Hematopoietic multipotent progenitor cell (in vitro differentiated cells): ENCODE measurements at regions not wholly inside any gene's neighbourhood (a gene's known extent, or its start where the extent isn't known, plus 50 kb on each side); places are given as distances from the start of the nearest gene placed in this dataset.

Experiments
- DNase-seq, 3 donors: peaks; one replicate each; pipeline ENCODE4 v3.0.0-alpha.2; 2011 to 2015; ENCODE audit warnings: low read depth in 2 of 3, low spot score in 2 of 3

DNA sequence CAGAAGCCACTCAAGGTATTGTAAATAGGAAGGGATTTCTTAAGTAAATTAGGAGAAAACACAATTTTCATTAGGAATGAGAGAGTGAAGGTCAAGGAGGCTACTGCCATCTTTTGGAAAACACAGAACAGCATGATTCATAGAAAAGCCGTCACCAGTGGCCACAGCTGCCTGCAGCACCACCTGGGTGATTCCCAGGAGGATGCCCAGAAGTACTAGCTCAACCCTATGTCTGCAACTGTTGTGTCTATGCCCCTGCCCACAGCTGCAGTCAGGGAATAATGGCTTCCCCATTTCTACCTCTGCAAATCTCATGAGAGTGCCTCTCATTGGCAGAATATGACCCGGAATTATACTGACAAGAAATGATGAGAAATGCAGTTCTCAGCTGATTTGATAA is 300.0 kb downstream of the IGSF11 start:
- DNase-seq, result no peak

DNA sequence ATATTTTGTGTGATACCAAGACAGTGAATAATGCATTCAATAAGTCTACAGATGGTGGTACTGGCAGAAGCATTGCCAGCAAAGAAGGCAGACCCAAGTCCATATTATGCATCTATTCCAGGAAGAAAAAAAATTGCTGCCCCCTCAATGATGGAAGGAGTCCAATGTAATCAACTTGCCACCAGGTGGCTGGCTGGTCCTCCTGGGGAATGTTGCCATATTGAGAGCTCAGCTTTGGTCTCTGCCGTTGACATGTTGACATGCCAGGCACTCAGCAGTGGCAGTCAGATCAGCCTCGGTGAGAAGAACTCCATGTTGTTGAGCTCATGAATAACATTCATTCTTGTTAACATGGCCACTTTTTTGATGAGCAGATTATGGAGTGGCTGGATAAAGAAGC is 298.5 kb downstream of the IGSF11 start:
- DNase-seq, result no peak

DNA sequence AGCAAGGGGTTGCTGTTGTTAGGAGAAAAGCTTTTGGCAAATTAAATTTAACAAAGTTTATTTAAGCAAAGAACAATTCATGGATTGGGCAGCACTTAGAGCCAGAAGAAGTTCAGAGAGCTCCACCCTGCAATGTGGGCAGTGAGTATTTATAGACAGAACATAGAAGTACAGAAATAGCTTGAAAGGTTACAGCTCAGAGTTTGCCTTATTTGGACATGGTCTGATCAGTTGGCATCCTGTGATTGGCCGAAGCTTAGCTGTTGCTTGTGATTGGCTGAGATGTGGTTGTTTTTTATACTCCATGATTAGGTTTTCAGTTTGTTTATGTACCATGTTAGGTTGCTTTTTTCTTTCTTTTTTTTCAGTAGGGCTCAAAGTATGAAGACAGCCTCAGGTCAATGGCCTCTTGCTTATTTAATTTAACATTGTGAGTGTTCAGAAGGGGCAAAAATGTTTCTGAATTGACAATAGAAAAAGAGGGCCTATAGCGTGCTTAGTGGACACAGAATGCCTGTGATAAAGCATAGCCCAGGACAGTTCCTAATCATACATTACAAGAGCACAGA is 293.8 kb downstream of the IGSF11 start:
- no peak for DNase-seq

DNA sequence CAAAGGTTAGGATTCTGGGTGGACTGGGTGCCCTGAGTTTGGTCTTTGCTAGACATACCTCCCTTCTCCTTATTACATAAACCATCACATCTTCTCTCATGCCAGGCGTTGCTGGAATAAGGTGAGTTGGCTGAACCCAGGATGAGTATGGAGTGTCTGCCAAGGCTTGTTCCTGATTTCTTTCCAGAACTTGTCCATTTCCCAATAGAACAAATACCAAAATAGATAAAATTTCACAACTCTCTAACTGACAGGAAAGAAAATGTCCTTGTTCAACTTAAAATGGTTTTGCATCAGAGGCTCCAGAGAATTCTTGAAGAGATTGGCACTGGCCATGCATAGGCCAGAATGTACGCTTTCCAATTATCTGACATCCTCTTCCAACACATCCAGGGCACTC is 291.9 kb downstream of the IGSF11 start:
- no peak for DNase-seq

DNA sequence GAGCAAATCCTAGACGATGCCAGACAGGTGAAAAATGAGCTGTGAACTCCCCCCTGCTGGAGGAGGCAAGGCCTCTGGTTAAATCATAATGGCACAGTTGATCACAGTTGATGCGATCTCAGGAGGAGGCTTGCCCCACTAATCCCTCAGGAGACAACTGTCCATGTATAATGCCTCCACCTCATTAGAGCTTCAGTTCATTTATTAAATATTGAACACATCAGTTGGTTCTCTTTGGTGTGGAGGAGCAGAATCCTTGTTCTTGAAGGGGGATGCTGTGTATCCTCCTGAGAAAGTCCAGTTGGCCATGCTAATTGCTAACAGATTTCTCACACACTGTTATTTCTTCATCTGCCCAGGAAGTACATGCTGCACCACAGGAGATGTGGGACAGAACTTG is 290.5 kb downstream of the IGSF11 start:
- DNase-seq, result no peak

DNA sequence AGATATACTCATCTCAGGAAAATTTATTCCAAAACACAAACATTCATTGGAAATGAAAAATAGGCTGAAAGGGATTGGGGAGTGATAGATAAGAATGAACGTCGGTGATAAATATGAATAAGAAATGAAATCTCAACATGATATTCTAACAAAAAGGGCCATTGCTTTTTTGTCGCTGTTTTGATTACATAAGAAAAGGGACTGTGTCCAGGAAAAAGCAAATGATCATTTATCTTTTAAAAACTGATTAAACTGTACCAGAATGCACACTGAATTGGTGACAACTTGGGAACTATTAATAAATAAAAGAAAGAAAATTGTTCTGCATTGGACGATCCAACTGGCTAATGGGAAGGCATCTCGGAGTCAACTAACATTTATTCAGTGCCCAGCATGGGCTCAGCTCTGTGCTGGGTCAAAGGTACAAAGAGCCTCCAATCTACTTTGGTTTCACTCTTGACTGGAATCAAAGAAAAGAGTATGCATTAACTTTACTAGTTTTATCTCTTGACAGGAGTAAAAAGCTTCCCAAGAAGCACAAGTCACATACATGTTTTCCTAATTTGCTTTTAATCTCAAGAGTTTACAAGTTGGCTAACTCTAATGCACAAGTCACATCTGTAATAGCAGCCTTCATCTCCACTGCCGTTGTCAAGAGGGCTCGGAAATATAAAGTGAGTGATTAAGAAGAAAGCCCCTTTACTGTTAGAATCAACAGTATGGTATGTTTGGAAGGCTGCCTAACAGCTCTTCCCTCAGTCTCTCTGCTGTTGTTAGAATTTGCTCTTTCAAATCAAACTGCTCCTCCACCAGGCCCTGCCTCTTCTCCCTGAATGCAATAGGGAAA is 280.0 kb downstream of the IGSF11 start:
- no peak for DNase-seq

DNA sequence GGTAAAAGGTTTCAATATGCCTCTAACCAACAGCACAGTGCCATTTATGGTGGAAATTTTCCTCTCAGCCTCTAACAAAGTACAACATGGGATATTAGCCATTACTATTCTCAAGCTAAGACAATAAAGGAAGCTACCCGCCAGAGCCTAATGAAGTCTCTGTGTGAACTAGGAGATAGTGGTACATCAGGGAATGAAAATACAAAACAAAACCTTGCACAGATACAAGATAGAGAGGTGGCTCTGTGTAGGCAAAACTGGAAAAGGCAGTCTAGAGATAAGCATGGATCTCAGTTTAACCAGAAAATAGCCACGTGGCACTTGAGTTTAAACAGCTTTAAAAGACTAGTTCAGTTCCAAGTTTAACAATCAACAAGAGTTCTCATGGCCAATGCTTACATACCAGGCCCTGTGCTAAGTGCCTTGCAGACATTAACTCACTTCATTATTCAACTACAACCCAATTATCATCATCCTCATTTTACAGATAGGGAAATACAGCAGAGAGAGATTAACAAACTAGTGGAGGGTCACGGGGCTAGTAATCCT is 279.3 kb downstream of the IGSF11 start:
- DNase-seq, result no peak

DNA sequence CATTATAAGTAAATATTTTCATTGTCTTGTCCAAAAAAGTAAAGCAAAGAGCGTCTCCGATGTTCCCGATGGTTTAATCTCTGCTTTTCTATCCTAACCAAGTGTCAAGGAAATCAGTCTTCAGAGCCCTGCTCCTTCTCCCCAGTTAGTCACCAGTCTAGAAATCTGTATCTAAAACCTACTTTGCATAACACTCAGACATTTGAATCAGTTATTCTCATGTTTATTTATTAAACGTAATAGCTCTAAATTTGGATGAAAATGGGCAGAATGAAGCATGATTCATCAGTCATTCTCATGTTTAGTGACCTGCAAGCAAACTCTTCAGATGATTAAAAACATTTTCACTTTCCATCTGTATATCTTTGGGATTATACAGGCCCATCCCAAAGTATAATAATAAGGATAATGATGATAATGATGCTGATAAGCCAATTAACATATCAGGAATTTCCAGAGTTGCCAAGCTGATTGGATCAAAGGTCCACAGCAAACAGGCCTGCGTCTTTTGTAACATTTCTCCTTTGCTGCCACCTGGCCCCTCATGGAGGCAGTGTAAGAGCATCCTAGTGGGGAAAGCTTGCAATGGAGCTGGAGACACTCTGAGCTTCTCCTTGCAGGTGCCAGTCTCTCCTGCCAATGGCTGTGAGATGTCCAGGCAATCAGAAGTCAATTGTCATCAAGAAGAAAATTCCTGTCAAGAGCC is 273.9 kb downstream of the IGSF11 start:
- DNase-seq, result no peak

DNA sequence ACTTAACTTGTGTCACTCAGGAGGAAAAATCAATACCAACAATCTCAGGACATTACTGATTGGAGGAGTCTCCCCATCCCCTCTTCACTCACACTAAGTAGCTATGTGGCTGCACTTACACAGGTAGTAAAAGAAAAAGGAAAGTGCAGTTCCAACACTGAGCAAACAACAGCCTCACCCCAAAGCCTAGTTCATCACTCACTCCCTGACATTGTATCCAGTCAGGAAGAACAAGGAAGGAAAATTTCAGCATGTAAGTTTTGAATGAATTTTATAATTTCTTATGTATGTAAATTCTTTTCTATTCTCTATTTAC is 273.4 kb downstream of the IGSF11 start:
- no peak for DNase-seq

DNA sequence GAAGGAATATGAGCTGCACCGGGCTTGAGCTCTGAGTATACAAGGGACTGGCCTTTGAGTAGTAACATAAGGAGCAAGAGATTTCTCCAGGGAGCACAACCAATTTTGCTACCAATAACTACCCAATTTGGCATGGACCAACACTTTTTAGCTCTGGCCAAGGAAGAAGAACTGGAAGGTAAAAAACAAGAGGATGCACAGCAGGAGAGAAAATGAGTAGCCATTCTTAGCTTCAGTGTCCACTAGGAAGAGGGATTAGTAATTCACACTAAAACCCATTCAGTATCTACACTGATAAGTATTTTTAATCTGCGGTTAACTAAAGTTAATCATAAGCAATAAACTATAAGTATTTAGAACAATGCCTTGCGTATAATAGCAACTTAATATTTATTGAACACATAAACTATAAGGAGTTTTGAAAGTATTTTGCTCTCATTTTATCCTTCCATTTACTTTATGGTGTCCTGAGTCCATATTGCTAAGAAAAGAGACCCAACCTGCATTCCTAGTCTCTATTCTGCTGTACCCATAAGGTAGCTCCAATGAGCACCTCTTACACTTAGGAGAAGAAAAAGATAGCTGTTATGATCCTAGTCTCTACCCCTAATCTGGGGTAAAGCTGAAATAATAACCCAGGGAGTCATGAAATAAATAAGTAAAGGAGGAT is 268.9 kb downstream of the IGSF11 start:
- DNase-seq, result no peak

DNA sequence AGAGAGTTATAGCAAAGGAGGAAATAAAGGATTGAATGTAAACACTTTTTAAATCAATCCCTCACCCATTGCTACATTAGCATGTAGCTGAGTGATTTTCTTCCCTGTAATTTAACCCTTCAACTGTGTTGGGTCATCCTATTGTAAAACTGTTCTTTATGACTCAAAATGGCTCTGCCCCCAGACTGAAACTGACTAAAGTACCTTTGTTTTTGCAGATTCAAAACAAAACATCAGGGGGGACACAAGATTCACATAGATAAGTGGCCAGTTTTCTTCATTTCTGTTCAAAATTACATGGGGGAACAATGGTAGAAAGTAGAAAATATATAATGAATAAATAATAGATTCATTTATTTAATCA is 268.4 kb downstream of the IGSF11 start:
- no peak for DNase-seq

DNA sequence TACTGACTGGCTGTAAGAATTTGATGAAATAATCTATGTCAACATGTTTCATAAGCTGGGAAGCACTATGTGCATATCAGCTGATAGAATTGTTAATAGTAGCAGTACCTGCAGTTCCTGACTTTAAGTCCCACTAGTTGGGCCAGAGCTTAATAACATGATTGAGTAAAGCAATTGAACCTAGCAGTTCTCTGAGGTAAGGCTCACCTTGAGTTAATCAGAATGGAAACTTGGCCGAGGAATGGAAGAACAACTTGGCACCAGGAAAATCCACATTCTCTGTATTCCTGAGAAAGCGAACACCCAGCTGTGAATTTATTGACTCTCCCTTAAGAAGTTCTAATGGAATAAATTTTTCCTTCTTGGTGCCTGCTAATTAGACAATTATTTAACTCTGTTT is 262.6 kb downstream of the IGSF11 start:
- DNase-seq, result no peak

DNA sequence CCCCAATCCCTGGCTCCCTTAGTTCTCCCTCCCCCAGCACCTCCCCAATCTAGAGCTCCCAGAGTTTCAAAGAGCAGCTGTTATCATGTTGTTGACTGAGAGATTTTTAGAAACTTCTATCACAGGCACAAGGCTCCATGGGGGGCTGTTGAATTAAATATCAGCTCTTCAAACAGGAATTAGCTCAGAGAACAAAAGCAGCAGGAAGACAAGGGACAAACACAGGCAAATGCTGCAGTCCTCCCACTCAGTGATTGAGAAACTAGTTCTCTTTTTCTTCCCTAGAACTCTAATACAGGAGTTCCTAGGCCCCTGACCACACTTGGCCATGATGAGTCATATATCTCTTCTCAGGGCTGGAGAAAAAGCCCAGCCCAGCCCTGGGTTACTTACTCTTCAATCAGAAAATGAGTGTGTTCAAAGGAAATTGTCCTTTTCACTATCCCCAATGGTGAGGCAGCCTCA is 262.1 kb downstream of the IGSF11 start:
- no peak for DNase-seq

DNA sequence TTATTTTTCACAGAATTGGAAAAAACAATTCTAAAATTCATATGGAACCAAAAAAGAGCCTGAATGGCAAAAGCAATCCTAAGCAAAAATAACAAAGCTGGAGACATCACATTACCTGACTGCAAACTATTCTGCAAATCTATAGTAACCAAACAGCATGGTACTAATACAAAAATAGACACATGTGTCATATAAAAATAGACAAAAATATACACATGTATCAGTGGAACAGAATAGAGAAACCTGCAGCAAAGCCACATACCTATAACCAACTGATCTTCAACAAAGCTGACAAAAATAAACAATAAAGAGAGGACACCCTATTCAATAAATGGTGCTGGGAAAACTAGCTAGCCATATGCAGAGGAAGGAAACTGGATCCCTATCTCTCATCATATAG is 259.6 kb downstream of the IGSF11 start:
- no peak for DNase-seq

DNA sequence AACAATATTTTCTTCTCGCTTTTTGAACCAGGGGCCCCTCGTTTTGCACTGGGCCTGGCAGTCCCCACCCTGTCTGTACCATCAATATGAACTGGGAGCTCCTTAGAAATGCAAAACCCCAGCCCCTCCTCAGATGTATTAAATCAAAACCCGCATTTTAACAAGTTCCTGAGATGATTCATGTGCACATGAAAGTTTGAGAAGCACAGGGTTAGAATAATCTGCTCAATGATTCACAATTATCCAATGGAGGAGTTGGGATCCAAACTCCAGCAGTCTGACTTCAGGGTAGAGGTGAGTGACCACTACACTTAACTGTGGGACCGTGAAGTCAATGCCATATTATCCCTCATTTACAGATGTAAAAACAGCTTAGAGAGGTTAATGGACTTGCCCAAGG is 256.4 kb downstream of the IGSF11 start:
- no peak for DNase-seq

DNA sequence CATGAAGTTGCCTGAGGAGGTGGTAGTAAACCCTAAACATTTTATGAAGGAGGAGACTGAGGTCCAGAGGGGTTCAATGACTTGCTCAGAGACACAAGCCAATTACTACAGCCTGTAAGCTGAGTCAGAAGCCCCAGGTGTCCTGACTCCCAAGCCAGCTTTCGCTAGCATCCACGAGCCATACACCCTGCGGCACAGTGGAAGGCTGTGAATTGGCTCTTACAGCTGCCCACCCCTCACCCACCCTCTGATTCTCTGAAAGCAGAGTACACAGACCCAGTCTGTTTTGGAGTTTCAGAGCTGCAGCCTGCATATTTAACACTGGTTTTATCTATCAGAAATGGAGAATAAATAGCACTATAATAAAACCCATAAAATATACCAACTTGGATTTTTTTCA is 253.4 kb downstream of the IGSF11 start:
- no peak for DNase-seq

DNA sequence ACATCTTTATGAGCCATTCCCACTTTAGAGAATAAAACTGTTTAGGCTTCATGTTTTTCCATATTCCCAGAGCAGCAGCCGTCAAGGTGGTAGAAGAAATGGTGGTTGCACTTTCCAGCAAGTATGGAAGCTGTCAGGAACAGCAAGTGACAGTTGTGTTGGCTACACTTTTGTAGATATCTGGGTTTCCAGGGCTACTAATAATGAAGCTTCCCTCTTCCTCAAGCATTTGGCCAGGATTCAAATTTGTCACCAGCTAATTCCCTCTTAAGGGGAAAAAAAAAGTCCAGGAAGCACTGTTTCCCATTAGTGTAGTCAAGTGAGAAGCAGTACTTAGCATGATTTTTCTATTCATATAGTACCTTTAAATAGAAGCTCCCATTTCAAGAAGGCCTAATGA is 252.8 kb downstream of the IGSF11 start:
- no peak for DNase-seq

DNA sequence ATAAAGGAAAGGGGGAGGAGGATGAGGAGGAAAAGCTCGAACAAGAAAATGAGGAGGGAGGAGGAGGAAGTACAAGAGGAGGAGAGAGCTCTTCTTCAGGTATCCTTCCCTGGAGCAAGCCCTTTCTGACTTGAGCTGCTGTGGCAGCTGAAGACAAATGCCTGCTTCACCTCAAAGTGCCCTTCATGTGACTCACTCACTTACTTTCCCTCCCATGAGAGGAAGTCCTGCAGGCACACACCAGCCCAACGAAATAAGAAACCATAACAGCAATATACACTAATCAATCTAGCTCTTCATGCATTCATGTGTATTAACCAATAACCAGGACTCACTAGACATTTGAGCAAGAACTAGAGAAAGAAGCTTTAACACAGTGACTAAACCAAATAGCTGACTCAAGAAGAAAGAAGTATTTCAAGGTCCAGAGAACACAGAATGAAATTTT is 251.9 kb downstream of the IGSF11 start:
- DNase-seq, result no peak

DNA sequence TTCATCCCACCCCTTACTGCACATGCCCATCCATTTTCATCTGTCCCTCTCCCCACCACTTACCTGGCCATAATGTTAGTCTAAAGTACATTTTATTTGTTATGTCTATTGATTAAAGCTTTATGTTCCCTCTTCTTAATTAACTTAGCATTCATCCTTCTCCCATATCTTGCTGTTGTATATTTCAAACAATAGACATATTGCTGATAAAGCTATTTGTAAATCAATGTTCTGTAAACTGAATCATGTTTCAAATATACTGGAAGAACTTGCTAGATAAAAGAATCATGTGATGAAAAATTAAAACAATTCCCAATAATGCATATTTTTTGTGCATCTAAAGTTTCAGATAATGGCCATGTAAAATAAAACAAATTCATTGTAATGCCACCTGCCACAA is 249.2 kb downstream of the IGSF11 start:
- no peak for DNase-seq

DNA sequence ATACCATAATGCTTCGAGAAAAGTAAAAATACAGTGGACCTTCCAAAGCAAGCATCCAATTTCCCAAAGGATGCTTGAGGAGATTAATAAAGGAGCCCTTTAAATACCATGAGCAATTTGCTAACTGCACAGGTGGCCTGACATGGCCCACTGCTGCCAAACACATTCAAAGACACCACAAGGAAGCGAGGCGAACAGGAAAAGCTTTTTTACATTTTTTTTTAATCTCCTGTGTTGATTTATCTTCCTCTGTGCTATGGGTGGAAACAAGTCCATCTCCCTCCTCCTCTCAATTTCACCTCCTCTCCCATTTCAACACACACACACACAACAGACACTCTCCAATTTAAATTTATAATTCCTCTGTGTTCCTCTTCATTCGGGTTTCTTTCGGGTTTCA is 243.4 kb downstream of the IGSF11 start:
- no peak for DNase-seq

DNA sequence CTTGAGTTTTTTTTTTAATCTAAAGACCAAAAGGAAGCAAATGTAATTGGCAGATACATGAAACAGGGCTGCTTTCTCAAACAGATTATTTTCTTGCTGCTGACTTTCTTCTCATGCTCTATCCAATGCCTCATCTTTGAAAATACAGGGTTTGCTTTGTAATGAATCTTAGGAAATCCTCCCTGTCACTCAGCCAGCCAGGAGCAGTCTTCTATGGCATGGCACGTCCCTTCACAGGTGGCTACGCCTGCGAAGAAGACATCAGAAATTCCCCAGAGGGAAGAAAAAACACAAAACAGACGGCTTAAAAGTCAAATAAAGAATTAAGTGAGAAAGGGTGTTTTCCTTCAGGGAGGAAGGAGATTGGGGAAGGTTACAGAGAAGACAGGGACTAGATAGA is 242.5 kb downstream of the IGSF11 start:
- DNase-seq, result no peak
